ENCODE measurements at regions not wholly inside any gene's neighbourhood (a gene's known extent, or its start where the extent isn't known, plus 50 kb on each side); places are given as distances from the start of the nearest gene placed in this dataset.

DNA sequence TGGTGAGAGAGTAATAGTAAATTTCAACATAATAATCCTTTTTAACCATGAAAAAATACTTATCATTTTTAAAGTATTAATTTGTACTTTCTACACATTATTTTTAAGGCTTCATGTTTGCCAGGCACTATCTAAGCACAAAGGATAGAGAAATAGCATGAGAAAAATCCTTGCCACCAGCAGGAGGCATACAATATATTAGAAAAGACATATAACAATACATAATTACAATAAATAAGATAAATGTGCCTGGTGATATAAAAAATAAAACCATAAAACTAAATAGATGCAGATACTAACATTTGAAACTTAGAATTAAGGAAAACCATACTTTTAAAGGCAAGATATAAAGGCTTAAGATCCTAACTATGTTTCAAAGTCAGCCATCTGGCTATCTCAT lies 1256.4 kb downstream of the DIAPH3 start:
- TF ChIP-seq POLR2AphosphoS5 (IDR thresholded peaks at IDR 0.05; ENCODE audit: low read length) (no peak), YBX1 (IDR thresholded peaks at IDR 0.05) (no peak), CHD4 (IDR thresholded peaks at IDR 0.05) (no peak), POLR2A (IDR thresholded peaks at IDR 0.05; ENCODE audit: low read depth, low read length) (no peak), STAT1 (conservative IDR thresholded peaks at IDR 0.05) (no peak), HDAC6 (IDR thresholded peaks at IDR 0.05; ENCODE audit: unreplicated experiment) (no peak), EZH2 (IDR thresholded peaks at IDR 0.05; ENCODE audit: borderline replicate concordance, control insufficient read depth, low read depth, low read length) (no peak), HCFC1 (IDR thresholded peaks at IDR 0.05; ENCODE audit: low read length) (no peak)
- TF ChIP-seq, protein P1, sequence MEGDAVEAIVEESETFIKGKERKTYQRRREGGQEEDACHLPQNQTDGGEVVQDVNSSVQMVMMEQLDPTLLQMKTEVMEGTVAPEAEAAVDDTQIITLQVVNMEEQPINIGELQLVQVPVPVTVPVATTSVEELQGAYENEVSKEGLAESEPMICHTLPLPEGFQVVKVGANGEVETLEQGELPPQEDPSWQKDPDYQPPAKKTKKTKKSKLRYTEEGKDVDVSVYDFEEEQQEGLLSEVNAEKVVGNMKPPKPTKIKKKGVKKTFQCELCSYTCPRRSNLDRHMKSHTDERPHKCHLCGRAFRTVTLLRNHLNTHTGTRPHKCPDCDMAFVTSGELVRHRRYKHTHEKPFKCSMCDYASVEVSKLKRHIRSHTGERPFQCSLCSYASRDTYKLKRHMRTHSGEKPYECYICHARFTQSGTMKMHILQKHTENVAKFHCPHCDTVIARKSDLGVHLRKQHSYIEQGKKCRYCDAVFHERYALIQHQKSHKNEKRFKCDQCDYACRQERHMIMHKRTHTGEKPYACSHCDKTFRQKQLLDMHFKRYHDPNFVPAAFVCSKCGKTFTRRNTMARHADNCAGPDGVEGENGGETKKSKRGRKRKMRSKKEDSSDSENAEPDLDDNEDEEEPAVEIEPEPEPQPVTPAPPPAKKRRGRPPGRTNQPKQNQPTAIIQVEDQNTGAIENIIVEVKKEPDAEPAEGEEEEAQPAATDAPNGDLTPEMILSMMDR (IDR thresholded peaks at IDR 0.05 in 2 of 3, conservative IDR thresholded peaks at IDR 0.05 in 1 of 3; ENCODE audit: control insufficient read depth in 2 of 3, extremely low read depth in 1 of 3, insufficient read depth in 1 of 3, low read depth in 3 of 3, low read length in 3 of 3) = no peak
- TF ChIP-seq, protein P2, sequence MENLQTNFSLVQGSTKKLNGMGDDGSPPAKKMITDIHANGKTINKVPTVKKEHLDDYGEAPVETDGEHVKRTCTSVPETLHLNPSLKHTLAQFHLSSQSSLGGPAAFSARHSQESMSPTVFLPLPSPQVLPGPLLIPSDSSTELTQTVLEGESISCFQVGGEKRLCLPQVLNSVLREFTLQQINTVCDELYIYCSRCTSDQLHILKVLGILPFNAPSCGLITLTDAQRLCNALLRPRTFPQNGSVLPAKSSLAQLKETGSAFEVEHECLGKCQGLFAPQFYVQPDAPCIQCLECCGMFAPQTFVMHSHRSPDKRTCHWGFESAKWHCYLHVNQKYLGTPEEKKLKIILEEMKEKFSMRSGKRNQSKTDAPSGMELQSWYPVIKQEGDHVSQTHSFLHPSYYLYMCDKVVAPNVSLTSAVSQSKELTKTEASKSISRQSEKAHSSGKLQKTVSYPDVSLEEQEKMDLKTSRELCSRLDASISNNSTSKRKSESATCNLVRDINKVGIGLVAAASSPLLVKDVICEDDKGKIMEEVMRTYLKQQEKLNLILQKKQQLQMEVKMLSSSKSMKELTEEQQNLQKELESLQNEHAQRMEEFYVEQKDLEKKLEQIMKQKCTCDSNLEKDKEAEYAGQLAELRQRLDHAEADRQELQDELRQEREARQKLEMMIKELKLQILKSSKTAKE (IDR thresholded peaks at IDR 0.05; ENCODE audit: low read depth, poor library complexity, severe bottlenecking) = no peak
- TF ChIP-seq, protein P3, sequence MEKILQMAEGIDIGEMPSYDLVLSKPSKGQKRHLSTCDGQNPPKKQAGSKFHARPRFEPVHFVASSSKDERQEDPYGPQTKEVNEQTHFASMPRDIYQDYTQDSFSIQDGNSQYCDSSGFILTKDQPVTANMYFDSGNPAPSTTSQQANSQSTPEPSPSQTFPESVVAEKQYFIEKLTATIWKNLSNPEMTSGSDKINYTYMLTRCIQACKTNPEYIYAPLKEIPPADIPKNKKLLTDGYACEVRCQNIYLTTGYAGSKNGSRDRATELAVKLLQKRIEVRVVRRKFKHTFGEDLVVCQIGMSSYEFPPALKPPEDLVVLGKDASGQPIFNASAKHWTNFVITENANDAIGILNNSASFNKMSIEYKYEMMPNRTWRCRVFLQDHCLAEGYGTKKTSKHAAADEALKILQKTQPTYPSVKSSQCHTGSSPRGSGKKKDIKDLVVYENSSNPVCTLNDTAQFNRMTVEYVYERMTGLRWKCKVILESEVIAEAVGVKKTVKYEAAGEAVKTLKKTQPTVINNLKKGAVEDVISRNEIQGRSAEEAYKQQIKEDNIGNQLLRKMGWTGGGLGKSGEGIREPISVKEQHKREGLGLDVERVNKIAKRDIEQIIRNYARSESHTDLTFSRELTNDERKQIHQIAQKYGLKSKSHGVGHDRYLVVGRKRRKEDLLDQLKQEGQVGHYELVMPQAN (conservative IDR thresholded peaks at IDR 0.05) = no peak
- TF ChIP-seq, protein P4, sequence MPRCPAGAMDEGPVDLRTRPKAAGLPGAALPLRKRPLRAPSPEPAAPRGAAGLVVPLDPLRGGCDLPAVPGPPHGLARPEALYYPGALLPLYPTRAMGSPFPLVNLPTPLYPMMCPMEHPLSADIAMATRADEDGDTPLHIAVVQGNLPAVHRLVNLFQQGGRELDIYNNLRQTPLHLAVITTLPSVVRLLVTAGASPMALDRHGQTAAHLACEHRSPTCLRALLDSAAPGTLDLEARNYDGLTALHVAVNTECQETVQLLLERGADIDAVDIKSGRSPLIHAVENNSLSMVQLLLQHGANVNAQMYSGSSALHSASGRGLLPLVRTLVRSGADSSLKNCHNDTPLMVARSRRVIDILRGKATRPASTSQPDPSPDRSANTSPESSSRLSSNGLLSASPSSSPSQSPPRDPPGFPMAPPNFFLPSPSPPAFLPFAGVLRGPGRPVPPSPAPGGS (IDR thresholded peaks at IDR 0.05; ENCODE audit: borderline replicate concordance, insufficient read depth, low read depth, low read length, poor library complexity, severe bottlenecking) = no peak
